NT2/D1 (cell line): ENCODE measurements at regions not wholly inside any gene's neighbourhood (a gene's known extent, or its start where the extent isn't known, plus 50 kb on each side); places are given as distances from the start of the nearest gene placed in this dataset.
"Not testable (repeated sequence)": the region's sequence is repeated elsewhere in the genome, so short reads cannot be mapped to it uniquely, and the experiment has no call there.

Experiments
- SUZ12 ChIP-seq: IDR thresholded peaks from 2 replicates; pipeline ENCODE4 v1.6.1; 2011; ENCODE audit not compliant: insufficient read length, insufficient read depth; ENCODE audit errors: extremely low read depth
- YY1 ChIP-seq: IDR thresholded peaks from 2 replicates; pipeline ENCODE4 v1.6.1; 2011; ENCODE audit not compliant: insufficient read length, insufficient read depth
- ZNF274 ChIP-seq: IDR thresholded peaks from 2 replicates; pipeline ENCODE4 v1.6.1; 2011; ENCODE audit warnings: mild to moderate bottlenecking, low read depth, low read length

DNA sequence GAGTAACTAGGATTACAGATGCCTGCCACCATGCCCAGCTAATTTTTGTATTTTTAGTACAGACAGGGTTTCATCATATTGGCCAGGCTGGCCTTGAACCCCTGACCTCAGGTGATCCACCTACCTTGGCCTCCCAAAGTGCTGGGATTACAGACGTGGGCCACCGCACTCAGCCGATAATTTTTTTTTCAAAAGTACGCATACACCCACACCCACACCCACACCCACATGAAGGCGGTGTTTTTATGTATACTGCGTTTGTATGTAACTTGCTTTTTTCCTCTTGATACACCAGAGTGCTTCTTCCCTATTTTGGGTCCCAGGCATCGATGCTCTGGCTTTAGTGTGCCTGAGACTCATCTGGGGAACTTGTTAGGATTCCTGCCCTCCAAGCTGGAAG, 2932.3 kb downstream of the RPIA start:
- TF ChIP-seq YY1, ZNF274, SUZ12: not testable (repeated sequence)
